H1 (cell line): ENCODE measurements at regions not wholly inside any gene's neighbourhood (a gene's known extent, or its start where the extent isn't known, plus 50 kb on each side); places are given as distances from the start of the nearest gene placed in this dataset.

Experiments used
- POLR2A ChIP-seq, 2 experiments: IDR thresholded peaks; 1 replicate in 1 of 2; 2 replicates in 1 of 2; pipeline ENCODE4 v1.6.1; 2011; ENCODE audit warnings: low read depth in 2 of 2, low read length in 2 of 2, mild to moderate bottlenecking in 2 of 2; ENCODE audit errors: control extremely low read depth in 1 of 2
- RFX5 ChIP-seq: IDR thresholded peaks from 2 replicates; pipeline ENCODE4 v1.6.1; 2011; ENCODE audit warnings: low read depth, low read length, improper control_type of control experiment, borderline replicate concordance
- SAP30 ChIP-seq: fragments of 300-600 bp; sonication (generic); IDR thresholded peaks from 2 replicates; pipeline ENCODE4 v1.7.1; 2012; ENCODE audit warnings: low read length, moderate library complexity, mild to moderate bottlenecking, inconsistent platforms; ENCODE audit not compliant: insufficient read depth, insufficient replicate concordance
- SP2 ChIP-seq: IDR thresholded peaks from 2 replicates; pipeline ENCODE4 v1.6.1; 2012; ENCODE audit warnings: mild to moderate bottlenecking, low read length, inconsistent platforms
- SP4 ChIP-seq: IDR thresholded peaks from 2 replicates; pipeline ENCODE4 v1.6.1; 2012; ENCODE audit warnings: low read length, inconsistent platforms
- SUZ12 ChIP-seq: fragments of 200-600 bp; sonication (generic); IDR thresholded peaks from 2 replicates; pipeline ENCODE4 v1.6.1; 2012; ENCODE audit warnings: mild to moderate bottlenecking, inconsistent platforms, low read length, moderate library complexity, mixed read lengths
- TCF12 ChIP-seq: IDR thresholded peaks from 2 replicates; pipeline ENCODE4 v1.6.1; 2011; ENCODE audit warnings: low read depth, mild to moderate bottlenecking, low read length
- ZNF274 ChIP-seq: IDR thresholded peaks from 2 replicates; pipeline ENCODE4 v1.7.0; 2012; ENCODE audit warnings: low read length, borderline replicate concordance; ENCODE audit errors: extremely low read depth
- TF ChIP-seq, protein P1 (sequence below): fragments of 300-600 bp; sonication (generic); IDR thresholded peaks from 2 replicates; pipeline ENCODE4 v1.7.1; 2012; ENCODE audit warnings: low read length, moderate library complexity, mild to moderate bottlenecking, inconsistent platforms; ENCODE audit not compliant: insufficient replicate concordance
- TF ChIP-seq, protein P2 (sequence below): IDR thresholded peaks from 2 replicates; pipeline ENCODE4 v1.6.1; 2011; ENCODE audit warnings: low read depth, mild to moderate bottlenecking, low read length; ENCODE audit not compliant: insufficient read depth
- TF ChIP-seq, protein P3 (sequence below): IDR thresholded peaks from 2 replicates; pipeline ENCODE4 v1.6.1; 2012; ENCODE audit warnings: low read length, inconsistent platforms

DNA sequence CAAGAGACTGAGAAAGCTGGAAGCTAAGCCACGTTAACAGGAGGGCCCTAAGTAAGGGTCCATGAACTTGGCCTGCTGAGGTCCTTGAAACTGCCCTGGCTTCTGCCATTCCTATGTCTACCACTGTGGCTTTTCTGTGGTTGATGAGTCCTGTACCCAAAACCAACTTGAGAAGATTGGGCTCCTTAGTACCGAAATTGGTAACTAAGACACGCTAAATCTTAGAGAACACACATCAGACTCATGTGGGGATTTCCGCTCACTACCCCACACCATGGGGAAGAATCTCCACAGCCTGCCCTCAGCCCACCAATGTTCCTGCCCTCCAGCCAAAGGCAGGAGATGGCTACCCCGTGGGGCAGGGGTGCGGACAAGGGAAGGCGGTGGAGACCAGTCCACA lies 232.9 kb downstream of the SPTSSA start (continued):
- TF ChIP-seq, protein P1, sequence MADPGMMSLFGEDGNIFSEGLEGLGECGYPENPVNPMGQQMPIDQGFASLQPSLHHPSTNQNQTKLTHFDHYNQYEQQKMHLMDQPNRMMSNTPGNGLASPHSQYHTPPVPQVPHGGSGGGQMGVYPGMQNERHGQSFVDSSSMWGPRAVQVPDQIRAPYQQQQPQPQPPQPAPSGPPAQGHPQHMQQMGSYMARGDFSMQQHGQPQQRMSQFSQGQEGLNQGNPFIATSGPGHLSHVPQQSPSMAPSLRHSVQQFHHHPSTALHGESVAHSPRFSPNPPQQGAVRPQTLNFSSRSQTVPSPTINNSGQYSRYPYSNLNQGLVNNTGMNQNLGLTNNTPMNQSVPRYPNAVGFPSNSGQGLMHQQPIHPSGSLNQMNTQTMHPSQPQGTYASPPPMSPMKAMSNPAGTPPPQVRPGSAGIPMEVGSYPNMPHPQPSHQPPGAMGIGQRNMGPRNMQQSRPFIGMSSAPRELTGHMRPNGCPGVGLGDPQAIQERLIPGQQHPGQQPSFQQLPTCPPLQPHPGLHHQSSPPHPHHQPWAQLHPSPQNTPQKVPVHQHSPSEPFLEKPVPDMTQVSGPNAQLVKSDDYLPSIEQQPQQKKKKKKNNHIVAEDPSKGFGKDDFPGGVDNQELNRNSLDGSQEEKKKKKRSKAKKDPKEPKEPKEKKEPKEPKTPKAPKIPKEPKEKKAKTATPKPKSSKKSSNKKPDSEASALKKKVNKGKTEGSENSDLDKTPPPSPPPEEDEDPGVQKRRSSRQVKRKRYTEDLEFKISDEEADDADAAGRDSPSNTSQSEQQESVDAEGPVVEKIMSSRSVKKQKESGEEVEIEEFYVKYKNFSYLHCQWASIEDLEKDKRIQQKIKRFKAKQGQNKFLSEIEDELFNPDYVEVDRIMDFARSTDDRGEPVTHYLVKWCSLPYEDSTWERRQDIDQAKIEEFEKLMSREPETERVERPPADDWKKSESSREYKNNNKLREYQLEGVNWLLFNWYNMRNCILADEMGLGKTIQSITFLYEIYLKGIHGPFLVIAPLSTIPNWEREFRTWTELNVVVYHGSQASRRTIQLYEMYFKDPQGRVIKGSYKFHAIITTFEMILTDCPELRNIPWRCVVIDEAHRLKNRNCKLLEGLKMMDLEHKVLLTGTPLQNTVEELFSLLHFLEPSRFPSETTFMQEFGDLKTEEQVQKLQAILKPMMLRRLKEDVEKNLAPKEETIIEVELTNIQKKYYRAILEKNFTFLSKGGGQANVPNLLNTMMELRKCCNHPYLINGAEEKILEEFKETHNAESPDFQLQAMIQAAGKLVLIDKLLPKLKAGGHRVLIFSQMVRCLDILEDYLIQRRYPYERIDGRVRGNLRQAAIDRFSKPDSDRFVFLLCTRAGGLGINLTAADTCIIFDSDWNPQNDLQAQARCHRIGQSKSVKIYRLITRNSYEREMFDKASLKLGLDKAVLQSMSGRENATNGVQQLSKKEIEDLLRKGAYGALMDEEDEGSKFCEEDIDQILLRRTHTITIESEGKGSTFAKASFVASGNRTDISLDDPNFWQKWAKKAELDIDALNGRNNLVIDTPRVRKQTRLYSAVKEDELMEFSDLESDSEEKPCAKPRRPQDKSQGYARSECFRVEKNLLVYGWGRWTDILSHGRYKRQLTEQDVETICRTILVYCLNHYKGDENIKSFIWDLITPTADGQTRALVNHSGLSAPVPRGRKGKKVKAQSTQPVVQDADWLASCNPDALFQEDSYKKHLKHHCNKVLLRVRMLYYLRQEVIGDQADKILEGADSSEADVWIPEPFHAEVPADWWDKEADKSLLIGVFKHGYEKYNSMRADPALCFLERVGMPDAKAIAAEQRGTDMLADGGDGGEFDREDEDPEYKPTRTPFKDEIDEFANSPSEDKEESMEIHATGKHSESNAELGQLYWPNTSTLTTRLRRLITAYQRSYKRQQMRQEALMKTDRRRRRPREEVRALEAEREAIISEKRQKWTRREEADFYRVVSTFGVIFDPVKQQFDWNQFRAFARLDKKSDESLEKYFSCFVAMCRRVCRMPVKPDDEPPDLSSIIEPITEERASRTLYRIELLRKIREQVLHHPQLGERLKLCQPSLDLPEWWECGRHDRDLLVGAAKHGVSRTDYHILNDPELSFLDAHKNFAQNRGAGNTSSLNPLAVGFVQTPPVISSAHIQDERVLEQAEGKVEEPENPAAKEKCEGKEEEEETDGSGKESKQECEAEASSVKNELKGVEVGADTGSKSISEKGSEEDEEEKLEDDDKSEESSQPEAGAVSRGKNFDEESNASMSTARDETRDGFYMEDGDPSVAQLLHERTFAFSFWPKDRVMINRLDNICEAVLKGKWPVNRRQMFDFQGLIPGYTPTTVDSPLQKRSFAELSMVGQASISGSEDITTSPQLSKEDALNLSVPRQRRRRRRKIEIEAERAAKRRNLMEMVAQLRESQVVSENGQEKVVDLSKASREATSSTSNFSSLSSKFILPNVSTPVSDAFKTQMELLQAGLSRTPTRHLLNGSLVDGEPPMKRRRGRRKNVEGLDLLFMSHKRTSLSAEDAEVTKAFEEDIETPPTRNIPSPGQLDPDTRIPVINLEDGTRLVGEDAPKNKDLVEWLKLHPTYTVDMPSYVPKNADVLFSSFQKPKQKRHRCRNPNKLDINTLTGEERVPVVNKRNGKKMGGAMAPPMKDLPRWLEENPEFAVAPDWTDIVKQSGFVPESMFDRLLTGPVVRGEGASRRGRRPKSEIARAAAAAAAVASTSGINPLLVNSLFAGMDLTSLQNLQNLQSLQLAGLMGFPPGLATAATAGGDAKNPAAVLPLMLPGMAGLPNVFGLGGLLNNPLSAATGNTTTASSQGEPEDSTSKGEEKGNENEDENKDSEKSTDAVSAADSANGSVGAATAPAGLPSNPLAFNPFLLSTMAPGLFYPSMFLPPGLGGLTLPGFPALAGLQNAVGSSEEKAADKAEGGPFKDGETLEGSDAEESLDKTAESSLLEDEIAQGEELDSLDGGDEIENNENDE, result no peak
- no peak for TF ChIP-seq SP2
- TF ChIP-seq SP4, result no peak
- TF ChIP-seq, protein P2, sequence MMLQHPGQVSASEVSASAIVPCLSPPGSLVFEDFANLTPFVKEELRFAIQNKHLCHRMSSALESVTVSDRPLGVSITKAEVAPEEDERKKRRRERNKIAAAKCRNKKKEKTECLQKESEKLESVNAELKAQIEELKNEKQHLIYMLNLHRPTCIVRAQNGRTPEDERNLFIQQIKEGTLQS, result no peak
- TF ChIP-seq, protein P3, sequence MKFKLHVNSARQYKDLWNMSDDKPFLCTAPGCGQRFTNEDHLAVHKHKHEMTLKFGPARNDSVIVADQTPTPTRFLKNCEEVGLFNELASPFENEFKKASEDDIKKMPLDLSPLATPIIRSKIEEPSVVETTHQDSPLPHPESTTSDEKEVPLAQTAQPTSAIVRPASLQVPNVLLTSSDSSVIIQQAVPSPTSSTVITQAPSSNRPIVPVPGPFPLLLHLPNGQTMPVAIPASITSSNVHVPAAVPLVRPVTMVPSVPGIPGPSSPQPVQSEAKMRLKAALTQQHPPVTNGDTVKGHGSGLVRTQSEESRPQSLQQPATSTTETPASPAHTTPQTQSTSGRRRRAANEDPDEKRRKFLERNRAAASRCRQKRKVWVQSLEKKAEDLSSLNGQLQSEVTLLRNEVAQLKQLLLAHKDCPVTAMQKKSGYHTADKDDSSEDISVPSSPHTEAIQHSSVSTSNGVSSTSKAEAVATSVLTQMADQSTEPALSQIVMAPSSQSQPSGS, result no peak
- no peak for TF ChIP-seq ZNF274
- TF ChIP-seq TCF12, result no peak
- TF ChIP-seq RFX5, result no peak
- no peak for TF ChIP-seq POLR2A (IDR thresholded peaks at IDR 0.05; ENCODE audit: control extremely low read depth in 1 of 2, low read depth in 2 of 2, low read length in 2 of 2)
- TF ChIP-seq SAP30, result no peak
- no peak for TF ChIP-seq SUZ12
